K562 (cell line): ENCODE measurements at regions not wholly inside any gene's neighbourhood (a gene's known extent, or its start where the extent isn't known, plus 50 kb on each side); places are given as distances from the start of the nearest gene placed in this dataset.

Experiments
- ATAC-seq: fragments of 200-7000 bp; cut with Tn5 transposase; 3 replicates; pipeline ENCODE4 v1.9.1; 2020; ENCODE audit warnings: moderate library complexity
- BruUV-seq: library from RNA; stranded (reverse); fragments of 400-500 nt; replicated peaks from 2 replicates; lab custom pipeline; 2021; lab: Mats Ljungman, UMichigan
- CTCF ChIA-PET: fragments of 300-600 bp; formaldehyde crosslinking; extraction: SDS; loops from one replicate; lab custom pipeline; 2021; ENCODE audit warnings: low intra/inter-chr PET ratio; lab: Yijun Ruan, JAX
- POLR2A ChIA-PET: fragments of 300-600, 350-650 bp; sonication (Branson Sonifier 250); formaldehyde crosslinking; extraction: SDS; loops from one replicate; lab custom pipeline; 2021; ENCODE audit warnings: antibody characterized with exemption, inconsistent platforms; lab: Yijun Ruan, JAX
- DNase-seq, 4 experiments: peaks; one replicate each; pipeline versions ENCODE4 v3.0.0 to v3.0.0-alpha.2; 2011 to 2018; ENCODE audit warnings: low spot score in 3 of 4, mixed read lengths in 3 of 4; ENCODE audit errors: extremely low read depth in 1 of 4
- FAIRE-seq: peaks from 2 replicates; lab custom pipeline; 2011; peaks lifted over from hg19 to GRCh38; lab: Jason Lieb, UNC
- H2AFZ ChIP-seq: 2 replicates; pipeline ENCODE4 v1.6.0; 2011; ENCODE audit warnings: low read depth, low read length, control low read depth, inconsistent platforms
- H3K27ac ChIP-seq: fragments of 200-600 bp; 3 replicates; pipeline ENCODE4 v1.8.0; 2011; ENCODE audit warnings: low read depth, mild to moderate bottlenecking, control low read depth, inconsistent platforms, low read length, moderate library complexity, mixed read lengths; ENCODE audit errors: extremely low read depth
- H3K27me3 ChIP-seq, 2 experiments: fragments of 300-600 bp in 1 of 2; 2 replicates in 1 of 2; 3 replicates in 1 of 2; pipeline versions ENCODE4 v1.6.0 to v1.8.0; 2011; ENCODE audit warnings: inconsistent platforms in 2 of 2, low read length in 2 of 2, mild to moderate bottlenecking in 1 of 2, mixed read lengths in 1 of 2, moderate library complexity in 1 of 2; ENCODE audit not compliant: control insufficient read depth in 2 of 2, insufficient read depth in 2 of 2
- H3K36me3 ChIP-seq: fragments of 300-600 bp; 3 replicates; pipeline ENCODE4 v1.8.0; 2011; ENCODE audit warnings: mild to moderate bottlenecking, low read length, inconsistent platforms; ENCODE audit not compliant: control insufficient read depth, insufficient read depth
- H3K4me1 ChIP-seq, 2 experiments: fragments of 200-600 bp in 1 of 2; replicated peaks in 1 of 2; 2 replicates in 1 of 2; 3 replicates in 1 of 2; pipeline versions ENCODE4 v1.5.1 to v1.8.0; 2011; ENCODE audit warnings: inconsistent platforms in 2 of 2, low read length in 2 of 2, mild to moderate bottlenecking in 1 of 2, mixed read lengths in 1 of 2, moderate library complexity in 1 of 2; ENCODE audit not compliant: control insufficient read depth in 2 of 2, insufficient read depth in 2 of 2
- H3K4me2 ChIP-seq: 2 replicates; pipeline ENCODE4 v1.6.1; 2011; ENCODE audit warnings: low read length, control low read depth, inconsistent platforms, mixed read lengths; ENCODE audit not compliant: insufficient read depth
- H3K4me3 ChIP-seq: fragments of 200-600 bp; sonication (generic), shearing (Covaris generic); 2 replicates; pipeline ENCODE4 v1.5.1; 2016; ENCODE audit warnings: control low read depth, inconsistent platforms
- H3K79me2 ChIP-seq: fragments of 200-600 bp; 3 replicates; pipeline ENCODE4 v1.8.0; 2011; ENCODE audit warnings: low read length, inconsistent platforms; ENCODE audit not compliant: control insufficient read depth, insufficient read depth
- H3K9ac ChIP-seq, 2 experiments: 2 replicates each; pipeline versions ENCODE4 v1.6.0 to v1.6.1; 2011; ENCODE audit warnings: low read depth in 2 of 2, low read length in 2 of 2, control low read depth in 1 of 2, inconsistent platforms in 1 of 2, mild to moderate bottlenecking in 1 of 2, mixed read lengths in 1 of 2; ENCODE audit not compliant: insufficient read depth in 1 of 2
- H3K9me1 ChIP-seq: one replicate; pipeline ENCODE4 v1.6.0; 2011; ENCODE audit warnings: inconsistent platforms, mild to moderate bottlenecking, low read length, moderate library complexity; ENCODE audit not compliant: control insufficient read depth, insufficient read depth
- H3K9me3 ChIP-seq: replicated peaks from 2 replicates; pipeline ENCODE4 v1.5.1; 2011; ENCODE audit warnings: low read depth, low read length, inconsistent platforms; ENCODE audit not compliant: control insufficient read depth, insufficient read depth
- H4K20me1 ChIP-seq: replicated peaks from 2 replicates; pipeline ENCODE4 v1.6.1; 2011; ENCODE audit warnings: low read length, inconsistent platforms, mixed read lengths; ENCODE audit not compliant: control insufficient read depth, insufficient read depth
- CAMTA2 ChIP-seq: fragments of 250-450 bp; sonication (Bioruptor Pico); conservative IDR thresholded peaks from 2 replicates; pipeline ENCODE4 v1.5.1; 2022
- HMG20B ChIP-seq: fragments of 250-450 bp; sonication (Bioruptor Pico); IDR thresholded peaks from 2 replicates; pipeline ENCODE4 v1.5.0; 2021; ENCODE audit warnings: mild to moderate bottlenecking
- HNRNPK ChIP-seq: fragments of 200-400 bp; formaldehyde crosslinking; IDR thresholded peaks from one replicate; pipeline ENCODE4 v1.6.1; 2018; ENCODE audit warnings: mild to moderate bottlenecking, low read depth, low read length; ENCODE audit not compliant: poor library complexity, severe bottlenecking
- RBM14 ChIP-seq: fragments of 200-400 bp; formaldehyde crosslinking; IDR thresholded peaks from 2 replicates; pipeline ENCODE4 v1.6.1; 2018; ENCODE audit warnings: low read depth, mild to moderate bottlenecking, low read length, moderate library complexity, borderline replicate concordance; ENCODE audit not compliant: insufficient read depth
- SOX6 ChIP-seq: fragments of 450-650 bp; IDR thresholded peaks from 2 replicates; pipeline ENCODE4 v1.6.1; 2014; ENCODE audit warnings: mild to moderate bottlenecking
- TAF15 ChIP-seq: fragments of 200-400 bp; formaldehyde crosslinking; IDR thresholded peaks from 2 replicates; pipeline ENCODE4 v1.6.1; 2017; ENCODE audit warnings: mild to moderate bottlenecking, low read depth, low read length, moderate library complexity
- ZBTB8A ChIP-seq: fragments of 450-650 bp; IDR thresholded peaks from 2 replicates; pipeline ENCODE4 v1.6.1; 2018; ENCODE audit warnings: mild to moderate bottlenecking, moderate library complexity; ENCODE audit not compliant: partially characterized antibody
- ZFP91 ChIP-seq: sonication (generic); formaldehyde crosslinking; IDR thresholded peaks from 2 replicates; pipeline ENCODE4 v1.8.0; 2022; ENCODE audit warnings: mild to moderate bottlenecking, missing genetic modification reagents
- WGBS: fragments of 100-300 bp; shearing (Covaris generic); methylation state at CpG from one replicate; pipeline ENCODE4 v1.1.6; 2016; ENCODE audit warnings: low coverage, mixed read lengths; ENCODE audit not compliant: insufficient coverage; ENCODE audit errors: missing lambda C conversion rate; 5-methylcytosine and 5-hydroxymethylcytosine counted together
- in situ Hi-C: fragments of 300-500 bp; cut with MboI; formaldehyde crosslinking; loops from 4 replicates; pipeline ENCODE4 v1.15.0; 2018; ENCODE audit warnings: inconsistent platforms, mixed read lengths
- intact Hi-C: fragments of 100-400 bp; cut with micrococcal nuclease; formaldehyde crosslinking; loops from 2 replicates; pipeline ENCODE4 v1.14.2; 2022
- TF ChIP-seq, protein P1 (sequence below), 2 experiments: fragments of 450-650 bp in 1 of 2; sonication (generic) in 1 of 2; formaldehyde crosslinking in 1 of 2; IDR thresholded peaks in 1 of 2; conservative IDR thresholded peaks in 1 of 2; 2 replicates each; pipeline versions ENCODE4 v1.6.1 to v1.8.1; 2016 to 2023; ENCODE audit warnings: mild to moderate bottlenecking in 2 of 2, moderate library complexity in 2 of 2, inconsistent platforms in 1 of 2, missing genetic modification reagents in 1 of 2

DNA sequence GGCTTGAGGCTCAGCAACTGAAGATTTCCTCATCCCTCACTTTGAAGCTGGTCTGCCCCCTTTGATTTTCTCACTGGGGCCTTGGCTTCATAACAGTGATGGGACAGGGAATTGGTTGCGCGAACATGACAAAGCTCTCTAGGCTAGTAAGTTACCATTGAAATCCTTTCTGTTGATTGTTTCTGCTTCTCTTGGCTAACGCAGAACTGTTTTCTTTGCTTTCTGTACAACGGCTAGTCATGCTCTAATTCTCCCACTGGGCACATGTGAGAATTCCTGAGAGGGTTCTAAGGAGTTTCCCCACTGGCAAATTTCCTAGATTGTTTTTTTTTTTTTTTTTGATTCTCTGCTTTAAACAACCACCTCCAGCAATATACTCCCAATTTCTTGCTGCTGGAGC is 738.6 kb downstream of the PCDH7 start:
- H3K27ac ChIP-seq, result no peak overlapping the region
- H4K20me1 ChIP-seq, result no peaks in the 10 kb centered on the region
- H2AFZ ChIP-seq, result no peak overlapping the region
- no peaks in the 10 kb centered on the region for H3K79me2 ChIP-seq
- CTCF ChIA-PET, result no interaction called here
- FAIRE-seq (no peak), DNase-seq (no peak), ATAC-seq (no peak)
- POLR2A ChIA-PET, result interaction anchor here (0.7 kb wide), 1 partner anchor 1075 kb away, joined by 3 read pairs; no protein-coding TSS in a partner anchor
- H3K9me1 ChIP-seq, result no peaks in the 10 kb centered on the region
- in situ Hi-C loops (no loop called here), intact Hi-C loops (no loop called here)
- no peaks in the 10 kb centered on the region for H3K27me3 ChIP-seq
- no peaks in the 10 kb centered on the region for H3K4me1 ChIP-seq
- no peaks in the 10 kb centered on the region for H3K9me3 ChIP-seq
- no peak overlapping the region for H3K4me2 ChIP-seq
- H3K9ac ChIP-seq, result no peak overlapping the region
- H3K36me3 ChIP-seq, result no peaks in the 10 kb centered on the region
- no TSS peak for BruUV-seq
- no peak overlapping the region for H3K4me3 ChIP-seq
- TF ChIP-seq, protein P1, sequence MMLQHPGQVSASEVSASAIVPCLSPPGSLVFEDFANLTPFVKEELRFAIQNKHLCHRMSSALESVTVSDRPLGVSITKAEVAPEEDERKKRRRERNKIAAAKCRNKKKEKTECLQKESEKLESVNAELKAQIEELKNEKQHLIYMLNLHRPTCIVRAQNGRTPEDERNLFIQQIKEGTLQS (IDR thresholded peaks at IDR 0.05), result no peak
- TF ChIP-seq, protein P1 (CRISPR knock-in tag; conservative IDR thresholded peaks at IDR 0.05), result no peak
- no peak for TF ChIP-seq ZFP91 (CRISPR knock-in tag)
- no peak for TF ChIP-seq RBM14
- TF ChIP-seq SOX6, result no peak
- TF ChIP-seq HNRNPK, result no peak
- TF ChIP-seq ZBTB8A, result no peak
- TF ChIP-seq HMG20B (CRISPR knock-in tag), result no peak
- TF ChIP-seq TAF15, result no peak
- TF ChIP-seq CAMTA2 (CRISPR knock-in tag), result no peak
- WGBS, result 12% methylated on average over 4 of the region's 4 CpGs
